DMS 273 treated with DMSO at 0.1 percent for 48 hours (cell line): ENCODE measurements at regions not wholly inside any gene's neighbourhood (a gene's known extent, or its start where the extent isn't known, plus 50 kb on each side); places are given as distances from the start of the nearest gene placed in this dataset.

Source experiments
- DNase-seq: peaks from one replicate; lab custom pipeline; 2025; lab: John Stamatoyannopoulos, UW

- DNase-seq = no peak
Observed at GRCh38 chr18:29076645-29077044, 899.7 kb upstream of the CDH2 start.

- DNase-seq = no peak
Observed at GRCh38 chr18:29074147-29074546, 897.2 kb upstream of the CDH2 start.

- no peak for DNase-seq
Observed at GRCh38 chr18:29071869-29072268, 894.9 kb upstream of the CDH2 start.

GRCh38 chr18:29063346-29063745 is 886.4 kb upstream of the CDH2 start:
- no peak for DNase-seq

- no peak for DNase-seq
Observed at GRCh38 chr18:29062921-29063320, 886.0 kb upstream of the CDH2 start.

GRCh38 chr18:29060349-29060748 is 883.4 kb upstream of the CDH2 start:
- no peak for DNase-seq

GRCh38 chr18:29057703-29058102 is 880.8 kb upstream of the CDH2 start:
- no peak for DNase-seq

- no peak for DNase-seq
Observed at GRCh38 chr18:29056800-29057199, 879.9 kb upstream of the CDH2 start.

- DNase-seq = no peak
Observed at GRCh38 chr18:29041976-29042375, 865.0 kb upstream of the CDH2 start.

GRCh38 chr18:29034113-29034856 is 857.4 kb upstream of the CDH2 start:
- DNase-seq = no peak

GRCh38 chr18:29028560-29028959 is 851.6 kb upstream of the CDH2 start:
- DNase-seq = no peak

GRCh38 chr18:29018976-29019375 is 842.0 kb upstream of the CDH2 start:
- DNase-seq = no peak

- no peak for DNase-seq
Observed at GRCh38 chr18:29012883-29013465, 836.0 kb upstream of the CDH2 start.

- DNase-seq = no peak
Observed at GRCh38 chr18:29012364-29012763, 835.4 kb upstream of the CDH2 start.

- DNase-seq = no peak
Observed at GRCh38 chr18:29009250-29009803, 832.4 kb upstream of the CDH2 start.

GRCh38 chr18:29008809-29009208 is 831.9 kb upstream of the CDH2 start:
- no peak for DNase-seq

- DNase-seq = no peak
Observed at GRCh38 chr18:29007986-29008654, 831.2 kb upstream of the CDH2 start.

GRCh38 chr18:29004921-29005320 is 828.0 kb upstream of the CDH2 start:
- no peak for DNase-seq

GRCh38 chr18:29003194-29003593 is 826.3 kb upstream of the CDH2 start:
- DNase-seq = no peak

- no peak for DNase-seq
Observed at GRCh38 chr18:29002747-29003146, 825.8 kb upstream of the CDH2 start.

GRCh38 chr18:28999726-29000125 is 822.8 kb upstream of the CDH2 start:
- DNase-seq = no peak

- no peak for DNase-seq
Observed at GRCh38 chr18:28995319-28995718, 818.4 kb upstream of the CDH2 start.

GRCh38 chr18:28984731-28985130 is 807.8 kb upstream of the CDH2 start:
- DNase-seq = no peak
